Fibroblast of lung (primary cell): ENCODE measurements at regions not wholly inside any gene's neighbourhood (a gene's known extent, or its start where the extent isn't known, plus 50 kb on each side); places are given as distances from the start of the nearest gene placed in this dataset.

Experiments
- DNase-seq, 2 donors: peaks; one replicate each; pipeline versions ENCODE4 v3.0.0 to v3.0.0-alpha.2; 2010; ENCODE audit warnings: low read depth in 2 of 2
- H2AFZ ChIP-seq: 2 replicates; pipeline ENCODE4 v1.5.1; 2012; ENCODE audit warnings: low read length, control low read depth, inconsistent platforms
- H3K27ac ChIP-seq: 2 replicates; pipeline ENCODE4 v1.5.1; 2011; ENCODE audit warnings: low read length, control low read depth; ENCODE audit not compliant: insufficient read depth
- H3K27me3 ChIP-seq: 2 replicates; pipeline ENCODE4 v1.5.1; 2011; ENCODE audit warnings: mild to moderate bottlenecking, low read length; ENCODE audit not compliant: control insufficient read depth, insufficient read depth
- H3K36me3 ChIP-seq: 2 replicates; pipeline ENCODE4 v1.5.1; 2011; ENCODE audit warnings: low read length; ENCODE audit not compliant: control insufficient read depth, insufficient read depth
- H3K4me1 ChIP-seq: 2 replicates; pipeline ENCODE4 v1.5.1; 2011; ENCODE audit warnings: low read length; ENCODE audit not compliant: control insufficient read depth, insufficient read depth; ENCODE audit errors: extremely low read depth
- H3K4me2 ChIP-seq: 2 replicates; pipeline ENCODE4 v1.5.1; 2011; ENCODE audit warnings: low read length, control low read depth; ENCODE audit not compliant: insufficient read depth; ENCODE audit errors: extremely low read depth
- H3K4me3 ChIP-seq, 4 experiments: fragments of 200-600 bp in 1 of 4; sonication (generic) in 1 of 4; replicated peaks in 1 of 4; 2 replicates each; pipeline ENCODE4 v1.5.1; 2011 to 2016; ENCODE audit warnings: low read length in 4 of 4, low read depth in 3 of 4, mild to moderate bottlenecking in 3 of 4, control low read depth in 2 of 4, inconsistent platforms in 1 of 4, mixed read lengths in 1 of 4; ENCODE audit not compliant: insufficient read depth in 1 of 4; ENCODE audit errors: control extremely low read depth in 1 of 4
- H3K79me2 ChIP-seq: 2 replicates; pipeline ENCODE4 v1.5.1; 2012; ENCODE audit warnings: mild to moderate bottlenecking, low read length, inconsistent platforms; ENCODE audit not compliant: control insufficient read depth, insufficient read depth
- H3K9ac ChIP-seq: 2 replicates; pipeline ENCODE4 v1.5.1; 2011; ENCODE audit warnings: mild to moderate bottlenecking, low read length, control low read depth; ENCODE audit not compliant: insufficient read depth
- H3K9me3 ChIP-seq: 2 replicates; pipeline ENCODE4 v1.5.1; 2012; ENCODE audit warnings: low read depth, low read length; ENCODE audit not compliant: control insufficient read depth, insufficient read depth
- H4K20me1 ChIP-seq: 2 replicates; pipeline ENCODE4 v1.5.1; 2011; ENCODE audit warnings: low read length; ENCODE audit not compliant: control insufficient read depth, insufficient read depth; ENCODE audit errors: extremely low read depth
- EZH2 ChIP-seq: IDR thresholded peaks from 2 replicates; pipeline ENCODE4 v1.5.1; 2012; ENCODE audit warnings: low read length, control low read depth, mild to moderate bottlenecking; ENCODE audit errors: missing control alignments
- TF ChIP-seq, protein P1 (sequence below), 2 donors: IDR thresholded peaks in 1 of 2; conservative IDR thresholded peaks in 1 of 2; 1 replicate in 1 of 2; 2 replicates in 1 of 2; pipeline ENCODE4 v1.5.1; 2011 to 2012; ENCODE audit warnings: low read length in 2 of 2, control low read depth in 1 of 2, inconsistent platforms in 1 of 2, low read depth in 1 of 2, mild to moderate bottlenecking in 1 of 2

DNA sequence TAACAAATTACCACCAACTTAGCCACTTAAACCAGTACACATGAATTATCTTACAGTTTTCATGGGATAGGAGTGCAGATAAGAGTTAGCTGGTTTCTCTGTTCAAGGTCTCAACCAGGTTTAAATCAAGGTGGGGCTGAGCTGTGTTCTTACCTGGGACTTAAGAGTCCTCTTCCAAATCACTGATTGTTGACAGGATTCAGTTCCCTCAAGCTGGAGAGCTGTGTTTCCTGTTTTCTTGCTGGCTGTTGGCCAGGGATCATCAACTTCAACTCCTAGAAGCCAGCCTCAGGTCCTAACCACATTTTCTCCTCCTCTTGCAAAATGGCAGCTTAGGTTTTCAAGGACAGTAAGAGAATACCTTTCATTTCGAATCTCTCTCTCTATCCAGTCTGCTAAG is 123.8 kb upstream of the CHRM3 start:
- no peak for DNase-seq
- Histone ChIP-seq H3K27me3 (no peaks in the 10 kb centered on the region), H3K36me3 (no peaks in the 10 kb centered on the region), H3K4me3 (no peak overlapping the region), H3K79me2 (no peaks in the 10 kb centered on the region), H3K9ac (no peak overlapping the region), H3K27ac (no peak overlapping the region), H3K4me1 (no peaks in the 10 kb centered on the region), H2AFZ (no peak overlapping the region), H3K4me2 (no peak overlapping the region), H3K9me3 (no peaks in the 10 kb centered on the region), H4K20me1 (no peaks in the 10 kb centered on the region)
- no peak for TF ChIP-seq EZH2
- TF ChIP-seq, protein P1, sequence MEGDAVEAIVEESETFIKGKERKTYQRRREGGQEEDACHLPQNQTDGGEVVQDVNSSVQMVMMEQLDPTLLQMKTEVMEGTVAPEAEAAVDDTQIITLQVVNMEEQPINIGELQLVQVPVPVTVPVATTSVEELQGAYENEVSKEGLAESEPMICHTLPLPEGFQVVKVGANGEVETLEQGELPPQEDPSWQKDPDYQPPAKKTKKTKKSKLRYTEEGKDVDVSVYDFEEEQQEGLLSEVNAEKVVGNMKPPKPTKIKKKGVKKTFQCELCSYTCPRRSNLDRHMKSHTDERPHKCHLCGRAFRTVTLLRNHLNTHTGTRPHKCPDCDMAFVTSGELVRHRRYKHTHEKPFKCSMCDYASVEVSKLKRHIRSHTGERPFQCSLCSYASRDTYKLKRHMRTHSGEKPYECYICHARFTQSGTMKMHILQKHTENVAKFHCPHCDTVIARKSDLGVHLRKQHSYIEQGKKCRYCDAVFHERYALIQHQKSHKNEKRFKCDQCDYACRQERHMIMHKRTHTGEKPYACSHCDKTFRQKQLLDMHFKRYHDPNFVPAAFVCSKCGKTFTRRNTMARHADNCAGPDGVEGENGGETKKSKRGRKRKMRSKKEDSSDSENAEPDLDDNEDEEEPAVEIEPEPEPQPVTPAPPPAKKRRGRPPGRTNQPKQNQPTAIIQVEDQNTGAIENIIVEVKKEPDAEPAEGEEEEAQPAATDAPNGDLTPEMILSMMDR (conservative IDR thresholded peaks at IDR 0.05 in 1 of 2, IDR thresholded peaks at IDR 0.05 in 1 of 2; ENCODE audit: low read depth in 1 of 2, low read length in 2 of 2), result no peak

DNA sequence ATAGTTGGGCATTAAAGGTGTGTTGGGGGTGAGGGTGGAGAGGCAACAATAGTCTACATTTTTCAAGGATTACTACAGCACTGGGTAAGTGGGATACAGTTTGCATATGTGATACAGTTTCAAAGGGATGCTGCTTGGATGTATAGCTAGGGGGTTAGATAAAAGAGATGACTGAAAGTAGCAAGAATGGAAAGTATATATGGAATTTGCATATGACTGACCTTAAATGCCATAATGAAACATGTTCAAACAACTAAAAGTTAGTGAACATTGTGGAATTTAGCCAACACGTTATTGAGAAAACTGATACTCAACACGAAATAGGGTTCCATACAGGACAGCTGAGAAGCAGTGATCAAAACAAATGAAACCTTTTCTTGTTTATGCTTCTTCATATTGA is 124.8 kb upstream of the CHRM3 start:
- Histone ChIP-seq H3K27ac (no peak overlapping the region), H3K27me3 (no peaks in the 10 kb centered on the region), H3K9ac (no peak overlapping the region), H3K79me2 (no peaks in the 10 kb centered on the region), H3K4me3 (no peak overlapping the region), H3K4me2 (no peak overlapping the region), H3K4me1 (no peaks in the 10 kb centered on the region), H2AFZ (no peak overlapping the region), H3K36me3 (no peaks in the 10 kb centered on the region), H3K9me3 (no peaks in the 10 kb centered on the region), H4K20me1 (no peaks in the 10 kb centered on the region)
- DNase-seq, result no peak
- TF ChIP-seq, protein P1 (conservative IDR thresholded peaks at IDR 0.05 in 1 of 2, IDR thresholded peaks at IDR 0.05 in 1 of 2; ENCODE audit: low read depth in 1 of 2, low read length in 2 of 2), result no peak
- no peak for TF ChIP-seq EZH2

DNA sequence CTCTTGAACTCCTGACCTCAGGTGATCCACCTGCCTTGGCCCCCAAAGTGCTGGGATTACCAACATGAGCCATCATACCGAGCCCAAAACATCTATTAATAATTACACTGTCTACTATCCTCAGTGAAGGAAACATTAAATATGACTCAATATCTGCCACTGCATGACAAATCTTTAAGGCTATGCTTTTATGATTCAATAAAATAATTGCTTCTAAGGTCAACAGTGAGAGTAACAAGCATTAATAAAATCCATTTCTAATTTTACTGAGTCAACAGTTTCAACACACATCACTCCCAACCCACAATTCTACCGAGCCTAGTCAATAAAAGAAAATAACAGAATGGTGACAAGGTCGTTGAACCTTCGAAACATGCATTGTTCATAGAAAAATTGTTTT is 125.5 kb upstream of the CHRM3 start:
- no peak overlapping the region for H2AFZ ChIP-seq
- H3K27me3 ChIP-seq, result no peaks in the 10 kb centered on the region
- no peak overlapping the region for H3K27ac ChIP-seq
- no peak overlapping the region for H3K4me3 ChIP-seq
- DNase-seq, result no peak
- no peaks in the 10 kb centered on the region for H4K20me1 ChIP-seq
- no peak overlapping the region for H3K9ac ChIP-seq
- no peak overlapping the region for H3K4me2 ChIP-seq
- H3K36me3 ChIP-seq, result no peaks in the 10 kb centered on the region
- no peaks in the 10 kb centered on the region for H3K79me2 ChIP-seq
- no peaks in the 10 kb centered on the region for H3K9me3 ChIP-seq
- TF ChIP-seq EZH2, result no peak
- TF ChIP-seq, protein P1 (conservative IDR thresholded peaks at IDR 0.05 in 1 of 2, IDR thresholded peaks at IDR 0.05 in 1 of 2; ENCODE audit: low read depth in 1 of 2, low read length in 2 of 2), result no peak
- no peaks in the 10 kb centered on the region for H3K4me1 ChIP-seq
